HG03354 (cell line): ENCODE measurements at regions not wholly inside any gene's neighbourhood (a gene's known extent, or its start where the extent isn't known, plus 50 kb on each side); places are given as distances from the start of the nearest gene placed in this dataset.
"Not testable (repeated sequence)": the region's sequence is repeated elsewhere in the genome, so short reads cannot be mapped to it uniquely, and the experiment has no call there.

Experiments
- ATAC-seq: cut with Tn5 transposase; IDR thresholded peaks from one replicate; pipeline ENCODE4 v1.9.1; 2021; ENCODE audit warnings: mild to moderate bottlenecking; ENCODE audit not compliant: unreplicated experiment, poor library complexity, severe bottlenecking

GRCh38 chr3:153848702-153849101, 272.5 kb upstream of the ARHGEF26 start:
- no peak for ATAC-seq

GRCh38 chr3:153852355-153852754, 268.8 kb upstream of the ARHGEF26 start:
- no peak for ATAC-seq

DNA sequence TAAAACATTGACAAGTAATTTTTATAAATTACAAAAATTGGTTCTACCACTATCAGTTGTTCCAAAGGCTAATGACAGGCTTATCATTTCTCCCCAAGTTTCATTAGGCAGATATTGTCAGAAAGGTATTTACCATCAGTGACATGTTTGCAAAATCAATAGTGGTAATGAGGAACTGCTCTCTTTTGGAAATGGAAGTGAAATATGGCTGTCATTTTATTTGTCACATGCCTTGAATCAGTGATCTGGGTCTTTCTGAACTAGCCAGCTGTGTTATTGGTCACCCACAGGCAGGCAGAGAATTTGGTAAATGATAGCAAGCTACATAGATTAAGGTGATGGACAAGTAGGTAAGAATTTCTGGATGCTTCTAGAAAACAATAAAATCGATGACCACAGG, 268.0 kb upstream of the ARHGEF26 start:
- peak; percentile 46 for ATAC-seq

- peak; percentile 72 for ATAC-seq
Measured at GRCh38 chr3:153855772-153856171, 265.4 kb upstream of the ARHGEF26 start.

- ATAC-seq = no peak
Measured at GRCh38 chr3:153856932-153857331, 264.3 kb upstream of the ARHGEF26 start.

DNA sequence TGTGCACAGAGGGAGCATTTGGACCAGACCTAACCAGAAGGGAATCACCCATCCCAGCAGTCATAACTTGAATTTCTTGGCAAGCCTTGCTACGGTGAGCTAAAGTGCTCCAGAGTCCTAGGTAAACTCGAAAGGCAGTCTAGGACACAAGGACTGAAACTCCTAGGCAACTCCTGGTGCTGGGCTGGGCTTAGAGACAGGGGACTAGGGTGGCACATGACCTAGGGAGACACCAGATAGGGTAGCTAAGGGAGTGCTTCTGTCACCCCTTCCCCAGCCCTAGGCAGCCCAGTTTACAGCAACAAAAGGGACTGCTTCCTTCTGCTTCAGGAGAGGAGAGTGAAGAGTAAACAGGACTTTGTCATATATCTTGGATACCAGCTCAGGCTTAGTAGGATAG, 256.4 kb upstream of the ARHGEF26 start:
- no peak for ATAC-seq

DNA sequence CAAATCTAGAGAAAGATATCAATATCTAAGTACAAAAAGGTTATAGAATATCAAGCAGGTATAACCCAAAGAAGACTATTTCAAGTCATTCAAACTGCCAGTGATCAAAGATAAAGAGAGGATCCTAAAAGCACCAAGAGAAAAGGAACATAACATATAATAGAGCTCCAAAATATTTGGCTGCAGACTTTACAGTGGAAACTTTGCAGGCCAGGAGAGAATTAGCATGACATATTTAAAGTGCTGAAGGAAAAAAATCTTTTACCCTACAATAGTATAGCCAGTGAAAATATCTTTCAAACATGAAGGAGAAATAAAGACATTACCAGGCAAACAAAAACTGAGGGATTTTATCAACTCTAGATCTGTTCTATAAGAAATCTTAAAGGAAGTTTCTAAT, 254.3 kb upstream of the ARHGEF26 start:
- no peak for ATAC-seq

GRCh38 chr3:153874348-153874747, 246.8 kb upstream of the ARHGEF26 start:
- ATAC-seq = not testable (repeated sequence)

- ATAC-seq = no peak
Measured at GRCh38 chr3:153880493-153880892, 240.7 kb upstream of the ARHGEF26 start.

DNA sequence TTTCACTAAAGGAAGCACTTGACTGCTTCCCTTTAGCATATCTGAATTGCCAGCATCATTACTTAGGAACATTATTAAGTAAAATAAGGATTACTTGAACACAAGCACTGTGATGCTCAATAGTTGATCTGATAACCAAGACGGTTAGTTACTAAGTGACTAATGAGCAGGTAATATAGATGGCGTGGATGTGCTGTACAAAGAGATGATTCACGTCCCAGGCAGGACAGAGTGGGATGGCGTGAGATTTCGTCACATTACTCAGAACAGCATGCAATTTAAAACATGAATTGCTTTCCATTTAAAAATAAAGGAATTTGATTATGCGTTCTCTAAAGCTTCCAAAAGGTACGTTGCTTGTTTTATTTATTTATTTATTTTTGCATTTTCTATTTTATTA, 240.0 kb upstream of the ARHGEF26 start:
- ATAC-seq = no peak

DNA sequence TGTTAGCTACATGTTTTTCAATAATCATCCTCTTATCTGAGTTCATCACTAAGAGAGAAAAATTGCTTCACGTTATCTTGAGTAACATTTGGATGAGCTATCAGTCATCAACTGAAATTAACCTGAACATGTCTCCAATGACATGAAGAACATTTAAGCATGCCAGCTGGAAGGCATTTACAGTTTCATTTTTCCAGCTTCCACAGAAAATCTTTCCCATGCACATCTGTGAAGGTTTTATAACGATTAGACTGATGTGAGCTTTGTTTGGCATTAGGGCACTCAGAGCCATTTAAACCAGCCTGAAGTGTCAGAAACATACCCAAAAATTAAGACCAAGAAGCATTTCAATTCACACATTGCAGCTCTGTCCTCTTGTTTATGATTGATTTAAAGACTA, 235.8 kb upstream of the ARHGEF26 start:
- no peak for ATAC-seq

DNA sequence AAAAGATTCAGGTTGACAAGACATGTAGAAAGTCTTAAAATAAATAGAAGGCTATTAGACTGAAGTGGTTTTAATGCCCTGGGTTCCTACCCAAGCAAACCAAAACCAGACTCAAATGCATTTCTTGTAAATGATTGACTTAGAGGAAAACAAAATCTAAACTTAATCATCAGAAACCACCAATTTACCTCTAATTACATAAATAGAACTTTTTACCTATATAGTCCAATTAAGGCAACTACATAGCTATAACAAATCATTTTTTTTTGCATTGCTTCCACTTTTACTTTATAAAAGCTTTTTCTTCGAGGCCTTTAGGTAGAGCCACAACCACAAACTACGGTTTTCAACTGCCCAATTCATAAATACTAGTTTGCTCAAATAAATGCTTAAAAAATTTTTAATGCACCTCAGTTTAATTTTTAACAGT, 231.3 kb upstream of the ARHGEF26 start:
- peak; percentile 65 for ATAC-seq

GRCh38 chr3:153892126-153892525, 229.1 kb upstream of the ARHGEF26 start:
- no peak for ATAC-seq

DNA sequence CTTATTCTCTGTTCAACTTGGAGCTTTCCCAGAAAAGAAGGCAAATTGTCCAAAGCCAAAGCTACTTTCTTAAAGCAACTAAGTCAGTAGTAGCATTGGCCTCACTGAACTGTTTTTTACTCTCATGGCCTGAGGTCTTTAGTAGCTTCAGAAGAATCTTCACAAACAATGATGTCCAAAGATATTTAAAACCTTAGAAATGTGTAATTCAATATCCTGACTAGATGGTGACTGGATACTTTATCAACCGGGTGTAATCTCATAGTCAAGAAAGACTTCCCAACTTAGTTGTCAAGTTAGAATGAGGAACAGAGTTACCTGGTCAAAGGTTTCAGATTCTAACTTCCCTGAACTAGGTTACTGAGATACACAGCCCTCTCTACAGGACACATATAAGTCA, 226.3 kb upstream of the ARHGEF26 start:
- no peak for ATAC-seq

DNA sequence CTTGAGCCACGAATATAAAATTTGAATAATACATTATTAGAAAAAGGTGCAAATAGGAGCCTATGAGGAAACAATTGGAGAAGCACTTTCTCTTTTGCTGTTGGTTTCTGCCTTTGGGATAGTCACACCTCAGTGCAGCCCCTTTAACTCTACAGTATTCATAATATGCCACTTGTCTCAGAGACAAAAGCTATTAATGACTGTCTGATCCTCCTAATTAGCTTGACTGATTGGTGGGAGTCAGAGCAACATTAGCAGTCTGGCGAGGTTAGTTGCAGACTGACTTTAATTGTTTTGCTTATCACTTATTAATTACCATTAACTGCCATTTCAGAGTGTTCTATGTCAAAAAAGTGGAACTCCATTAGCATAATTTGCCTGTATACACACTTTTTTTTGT, 225.0 kb upstream of the ARHGEF26 start:
- ATAC-seq = no peak

GRCh38 chr3:153897025-153897723, 224.0 kb upstream of the ARHGEF26 start:
- peak; percentile 84 for ATAC-seq

GRCh38 chr3:153897842-153898241, 223.3 kb upstream of the ARHGEF26 start:
- ATAC-seq = peak; percentile 91

GRCh38 chr3:153901152-153901551, 220.0 kb upstream of the ARHGEF26 start:
- no peak for ATAC-seq

- no peak for ATAC-seq
Measured at GRCh38 chr3:153901991-153902390, 219.2 kb upstream of the ARHGEF26 start.

DNA sequence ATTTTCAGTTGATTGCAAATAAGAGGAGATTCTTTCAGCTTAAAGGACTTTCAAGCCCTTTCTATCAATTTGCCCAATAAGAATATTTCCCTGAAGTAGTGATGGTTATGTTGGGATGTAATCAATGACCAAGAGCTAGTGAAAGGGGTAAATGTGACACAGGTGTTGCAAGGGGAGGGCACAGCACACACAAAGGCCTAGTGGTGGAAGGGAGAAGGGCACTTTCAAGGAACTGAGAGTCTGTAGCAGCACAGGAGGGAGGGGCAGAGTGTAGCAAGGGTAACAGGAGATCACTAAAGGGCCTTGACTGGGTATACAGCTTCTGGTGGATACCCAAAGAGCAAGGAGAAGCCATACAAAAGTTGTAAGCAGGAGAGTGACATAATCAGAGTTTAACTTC, 217.8 kb upstream of the ARHGEF26 start:
- peak; percentile 94 for ATAC-seq

GRCh38 chr3:153906366-153906765, 214.8 kb upstream of the ARHGEF26 start:
- no peak for ATAC-seq

GRCh38 chr3:153910387-153910786, 210.8 kb upstream of the ARHGEF26 start:
- ATAC-seq = peak; percentile 71
